SW480 (cell line): ENCODE measurements at regions not wholly inside any gene's neighbourhood (a gene's known extent, or its start where the extent isn't known, plus 50 kb on each side); places are given as distances from the start of the nearest gene placed in this dataset.

Experiments used
- DNase-seq: peaks from one replicate; pipeline ENCODE4 v3.0.0-alpha.2; 2016; ENCODE audit warnings: low spot score

- DNase-seq, result no peak
Observed at GRCh38 chr6:66796987-66797386, 1090.0 kb upstream of the EYS start.

GRCh38 chr6:66788579-66788978 lies 1081.6 kb upstream of the EYS start:
- no peak for DNase-seq

- no peak for DNase-seq
Observed at GRCh38 chr6:66772800-66773199, 1065.8 kb upstream of the EYS start.

DNA sequence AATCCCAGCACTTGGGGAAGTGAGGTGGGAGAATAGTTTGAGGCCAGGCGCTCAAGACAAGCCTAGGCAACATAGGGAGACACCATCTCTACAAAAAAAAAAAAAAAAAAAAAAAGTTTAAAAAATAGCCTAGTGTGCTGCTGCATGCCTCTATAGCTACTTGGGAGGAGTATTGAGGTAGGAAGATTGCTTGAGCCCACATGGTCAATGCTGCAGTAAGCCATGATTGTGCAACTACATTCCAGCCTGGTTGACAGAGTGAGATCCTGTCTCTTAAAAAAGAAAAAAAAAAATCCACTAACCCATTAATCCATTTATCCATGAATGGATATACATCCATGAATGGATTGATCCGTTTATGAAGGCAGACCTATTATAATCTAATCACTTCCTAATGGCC lies 1064.6 kb upstream of the EYS start:
- no peak for DNase-seq

GRCh38 chr6:66751630-66752029 lies 1044.6 kb upstream of the EYS start:
- no peak for DNase-seq

- no peak for DNase-seq
Observed at GRCh38 chr6:66740346-66740745, 1033.3 kb upstream of the EYS start.

DNA sequence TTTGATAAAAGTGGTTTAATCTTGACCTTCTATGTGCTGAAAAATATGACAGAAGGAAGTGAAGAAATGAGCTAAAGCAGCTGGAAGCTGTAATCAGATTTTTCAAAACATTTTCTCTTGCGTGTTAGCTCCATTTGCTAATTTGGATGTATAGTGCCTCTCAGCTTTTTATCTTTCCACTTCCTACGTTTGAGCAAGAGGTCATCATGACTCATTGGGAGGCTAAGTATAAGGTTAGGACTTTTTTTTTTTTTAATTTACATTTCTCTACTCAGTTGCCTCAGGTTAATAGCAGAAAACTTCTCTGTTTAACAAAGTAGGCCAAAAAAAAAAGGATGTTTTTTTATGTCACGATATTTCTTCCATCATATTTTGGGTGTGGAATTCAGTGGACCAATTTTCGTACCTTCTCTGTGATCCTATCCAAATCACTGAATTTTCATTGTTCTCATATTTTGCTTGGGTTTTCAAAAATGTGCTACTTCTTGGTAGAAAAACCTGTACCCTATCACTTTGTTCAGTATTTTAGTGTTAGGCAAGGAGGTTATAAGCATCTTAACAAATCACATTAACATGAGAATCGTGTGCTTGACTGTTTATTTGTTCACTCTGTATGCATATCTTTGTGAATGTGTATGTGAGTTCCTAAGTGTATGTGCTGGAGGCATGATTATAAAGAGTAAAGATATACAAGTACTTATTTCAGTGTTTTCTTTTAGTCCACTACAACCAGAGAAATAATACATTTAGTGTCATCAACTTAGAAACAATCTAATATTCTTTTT lies 1028.3 kb upstream of the EYS start:
- DNase-seq, result no peak

DNA sequence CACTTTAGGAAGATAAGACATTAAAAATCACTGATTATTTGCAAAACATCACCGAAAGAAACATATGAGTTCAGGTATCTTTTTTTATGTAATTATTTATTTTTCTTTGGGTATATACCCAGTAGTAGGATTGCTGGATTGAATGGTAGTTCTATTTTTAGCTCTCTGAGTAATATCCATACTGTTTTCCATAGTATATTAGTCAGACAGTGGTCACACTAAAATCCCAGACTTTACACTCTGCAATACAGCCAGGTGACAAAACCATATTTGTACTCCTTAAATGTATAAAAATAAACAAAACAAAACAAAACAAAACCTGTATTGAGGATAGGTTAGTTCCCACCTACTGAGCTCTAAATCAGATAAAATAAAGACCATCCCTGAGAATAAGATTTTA lies 1024.3 kb upstream of the EYS start:
- DNase-seq, result no peak

GRCh38 chr6:66725670-66726069 lies 1018.6 kb upstream of the EYS start:
- DNase-seq, result no peak

DNA sequence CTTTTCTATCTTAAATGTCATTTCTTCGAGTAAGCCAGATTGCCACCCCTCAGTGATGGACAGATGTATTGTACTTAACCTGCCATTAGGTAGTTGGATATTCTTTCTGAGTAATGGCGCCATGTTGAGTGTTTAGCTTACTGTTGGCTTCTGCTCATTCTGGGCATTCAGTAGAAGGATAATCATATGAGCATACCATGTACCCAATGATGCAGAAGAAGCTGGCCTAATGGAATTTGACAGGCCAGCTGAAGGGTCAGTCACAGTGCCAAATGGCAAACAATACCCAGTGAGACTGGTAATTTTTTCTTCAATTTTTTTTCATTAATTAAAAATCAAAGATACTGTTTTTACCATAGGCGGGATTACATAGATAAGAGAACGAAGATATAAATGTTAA lies 1010.8 kb upstream of the EYS start:
- no peak for DNase-seq

GRCh38 chr6:66699385-66699784 lies 992.4 kb upstream of the EYS start:
- DNase-seq, result no peak

DNA sequence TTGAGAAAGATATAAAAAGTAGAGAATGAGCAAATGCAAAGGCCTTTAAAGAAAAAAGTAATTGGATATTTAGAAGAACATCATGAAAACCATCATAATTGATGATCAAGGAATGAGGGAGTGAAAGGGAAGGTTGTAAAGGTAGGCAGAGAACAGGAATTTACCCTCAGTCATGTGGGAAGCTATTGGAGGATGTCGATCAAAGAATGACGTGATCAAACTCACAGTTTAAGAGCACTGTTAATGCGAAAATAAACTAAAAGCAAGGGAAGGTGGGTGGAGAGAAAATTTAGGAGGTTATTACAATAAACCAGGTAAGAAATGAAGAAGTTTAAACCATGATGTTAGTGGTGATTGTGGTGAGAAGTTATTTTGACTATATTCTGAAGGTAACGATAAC lies 982.6 kb upstream of the EYS start:
- no peak for DNase-seq

DNA sequence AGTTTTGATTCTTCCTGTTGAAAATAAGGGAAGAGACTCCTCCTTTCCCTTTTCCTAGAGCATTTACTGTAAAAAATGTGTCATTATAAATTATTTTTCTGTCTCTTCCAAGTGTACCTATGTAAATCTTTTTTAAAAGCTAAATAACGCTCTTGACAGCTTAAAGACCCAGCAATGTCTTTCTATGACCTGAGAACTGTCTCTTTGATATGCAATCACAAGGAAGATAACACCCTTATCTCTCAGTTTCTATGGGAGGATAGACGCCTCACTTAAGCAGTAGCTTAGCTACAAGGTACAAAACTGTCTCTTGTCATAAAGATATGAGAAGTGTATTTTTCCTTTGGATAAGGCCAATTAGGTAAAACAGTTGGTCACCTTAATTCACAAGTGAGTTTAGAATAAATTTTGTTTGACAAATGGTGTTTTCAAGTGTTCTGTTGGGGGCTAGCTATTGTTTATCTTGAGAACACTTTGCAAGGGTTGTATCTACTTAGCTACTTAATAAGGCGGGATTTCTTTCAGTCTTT lies 980.6 kb upstream of the EYS start:
- DNase-seq, result no peak

DNA sequence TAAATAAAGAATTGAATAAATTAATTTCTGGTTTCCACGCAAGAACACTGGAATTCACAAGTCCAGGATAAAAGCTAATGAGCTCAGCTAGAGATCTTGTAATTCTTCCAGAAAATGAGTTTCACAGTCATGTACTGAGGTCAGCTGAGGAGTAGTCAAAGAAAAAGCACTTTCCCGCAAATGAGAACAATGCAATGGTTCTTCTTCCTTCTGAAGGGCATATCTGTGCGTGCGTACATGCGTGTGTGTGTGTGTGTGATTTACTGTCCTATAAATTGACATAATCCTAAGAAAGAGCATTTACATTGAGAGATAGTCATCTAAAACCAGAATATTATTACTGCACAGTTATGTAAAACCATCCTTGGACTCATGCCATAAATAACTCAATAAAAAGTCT lies 968.9 kb upstream of the EYS start:
- no peak for DNase-seq

- DNase-seq, result no peak
Observed at GRCh38 chr6:66664112-66664511, 957.1 kb upstream of the EYS start.

DNA sequence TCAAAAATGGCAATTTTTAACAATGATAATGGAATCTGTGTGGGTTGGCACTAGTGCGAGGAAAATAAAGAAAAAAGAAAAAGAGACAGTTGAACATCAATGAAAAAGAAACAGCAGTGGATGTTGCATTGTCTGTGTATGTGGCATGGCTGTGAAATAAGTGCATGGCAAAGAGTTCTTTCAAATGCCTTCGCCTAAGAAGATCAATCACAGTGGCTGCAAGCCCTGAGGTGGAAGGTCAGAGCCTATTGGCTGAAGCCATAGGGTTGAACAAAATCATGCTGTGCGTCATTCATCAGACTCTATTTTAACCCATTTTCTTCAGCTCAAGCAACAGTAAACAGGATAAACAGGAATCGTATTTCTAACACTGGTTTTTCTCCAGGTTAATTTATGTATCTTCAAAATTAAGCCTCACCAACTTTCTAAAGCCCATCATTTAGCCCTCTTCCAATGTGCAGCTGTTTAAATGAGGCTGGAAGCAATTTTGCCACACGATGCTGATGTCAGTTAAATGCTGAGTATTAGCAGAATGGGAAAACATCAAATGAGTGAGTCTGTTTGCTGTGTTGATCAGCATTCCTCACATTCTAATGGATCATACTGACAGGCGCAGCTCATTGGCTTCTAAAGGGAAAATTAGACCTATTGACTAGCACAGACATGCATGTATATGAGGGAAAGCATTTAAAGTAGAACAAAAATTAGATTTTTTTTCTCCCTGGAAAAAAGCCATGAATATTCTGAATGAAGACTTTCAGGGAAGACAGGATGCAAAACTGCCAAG lies 955.9 kb upstream of the EYS start:
- DNase-seq, result no peak

DNA sequence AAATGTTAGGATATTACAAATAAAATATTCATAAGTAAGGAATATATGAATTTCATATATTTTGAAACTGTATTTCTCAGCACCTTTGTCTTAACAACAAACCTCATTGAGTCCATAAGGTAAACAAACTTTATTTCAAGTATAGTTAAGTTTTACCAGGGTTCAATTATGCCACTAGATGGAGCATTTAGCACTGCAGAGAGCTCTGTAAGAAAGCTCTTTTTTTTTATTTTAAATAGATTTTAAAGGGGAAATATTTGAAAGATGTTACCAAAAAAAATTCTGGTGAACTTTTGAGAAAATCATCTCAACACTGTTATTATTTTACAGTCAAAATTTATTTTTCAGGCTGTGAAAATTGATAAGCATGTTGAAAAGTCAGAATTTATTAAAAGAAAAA lies 955.2 kb upstream of the EYS start:
- DNase-seq, result peak; percentile 5

DNA sequence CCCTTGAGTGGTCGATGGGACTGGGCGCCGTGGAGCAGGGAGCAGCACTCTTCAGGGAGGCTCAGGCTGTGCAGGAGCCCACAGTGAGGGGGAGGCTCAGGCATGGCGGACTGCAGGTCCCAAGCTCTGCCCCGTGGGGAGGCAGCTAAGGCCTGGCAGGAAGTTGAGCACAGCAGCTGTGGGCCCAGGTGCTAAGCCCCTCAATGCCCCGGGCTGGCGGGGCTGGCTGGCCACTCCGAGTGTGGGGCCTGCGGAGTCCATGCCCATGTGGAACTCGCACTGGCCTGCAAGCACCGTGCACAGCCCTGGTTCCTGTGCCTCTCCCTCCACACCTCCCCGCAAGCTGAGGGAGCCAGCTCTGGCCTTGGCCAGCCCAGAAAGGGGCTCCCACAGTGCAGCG lies 948.4 kb upstream of the EYS start:
- no peak for DNase-seq

GRCh38 chr6:66638518-66638917 lies 931.5 kb upstream of the EYS start:
- no peak for DNase-seq

DNA sequence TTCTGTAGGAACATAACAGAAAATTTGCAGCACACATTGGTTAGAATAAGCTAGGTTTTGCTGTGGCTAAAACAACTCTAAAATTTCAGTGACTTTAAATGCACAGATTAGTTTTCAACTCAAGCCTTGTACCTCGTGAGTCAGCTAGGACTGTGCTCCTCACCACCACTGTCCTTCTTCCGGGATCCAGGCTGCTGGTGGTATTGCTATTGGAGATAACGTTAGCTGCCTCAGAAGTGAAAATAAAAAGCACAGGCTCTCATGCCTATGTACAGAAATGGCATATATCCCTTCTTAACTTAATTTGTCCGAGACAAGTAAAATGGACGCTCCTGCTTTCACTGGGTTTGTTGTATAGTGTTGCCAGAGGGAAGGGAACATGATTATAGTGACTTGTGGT lies 931.1 kb upstream of the EYS start:
- no peak for DNase-seq

DNA sequence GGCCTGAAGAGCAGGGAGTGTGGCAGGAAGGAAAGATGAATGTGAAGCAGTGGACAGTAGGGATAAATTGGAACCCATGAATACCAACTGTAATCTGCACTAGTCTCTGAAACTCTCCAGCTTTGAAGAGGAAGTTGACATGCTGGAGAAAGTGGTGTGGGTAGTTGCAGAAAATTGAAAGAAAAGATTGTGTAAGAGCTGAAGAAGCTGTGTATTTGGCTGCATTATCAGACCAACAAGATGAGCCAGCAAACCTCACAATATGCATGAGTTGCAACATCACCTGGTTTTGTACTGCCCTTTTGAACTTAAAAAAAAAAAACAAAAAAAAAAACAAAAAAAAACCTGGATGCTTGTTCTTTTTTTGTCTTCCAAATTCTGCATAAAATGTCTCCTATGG lies 921.9 kb upstream of the EYS start:
- DNase-seq, result no peak

GRCh38 chr6:66623050-66623449 lies 916.0 kb upstream of the EYS start:
- DNase-seq, result no peak

DNA sequence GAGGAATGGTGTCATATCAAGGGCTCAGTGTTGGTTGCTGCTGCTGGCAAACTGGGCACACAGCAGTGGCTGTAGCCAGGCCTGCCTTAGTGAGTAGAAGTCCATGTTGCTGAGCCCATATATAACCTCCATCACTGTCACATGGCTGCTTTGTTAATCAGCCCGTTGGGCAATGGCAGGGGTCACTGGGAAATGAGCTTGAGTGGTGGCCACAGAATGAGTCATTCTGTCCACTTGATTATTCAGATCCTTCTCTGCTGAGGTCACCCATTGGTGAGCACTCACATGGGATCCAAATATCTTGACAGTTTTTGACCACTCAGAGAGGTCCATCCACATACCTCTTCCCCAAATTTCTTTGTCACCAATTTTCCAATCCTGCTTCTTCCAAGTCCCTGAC lies 898.9 kb upstream of the EYS start:
- DNase-seq, result no peak

DNA sequence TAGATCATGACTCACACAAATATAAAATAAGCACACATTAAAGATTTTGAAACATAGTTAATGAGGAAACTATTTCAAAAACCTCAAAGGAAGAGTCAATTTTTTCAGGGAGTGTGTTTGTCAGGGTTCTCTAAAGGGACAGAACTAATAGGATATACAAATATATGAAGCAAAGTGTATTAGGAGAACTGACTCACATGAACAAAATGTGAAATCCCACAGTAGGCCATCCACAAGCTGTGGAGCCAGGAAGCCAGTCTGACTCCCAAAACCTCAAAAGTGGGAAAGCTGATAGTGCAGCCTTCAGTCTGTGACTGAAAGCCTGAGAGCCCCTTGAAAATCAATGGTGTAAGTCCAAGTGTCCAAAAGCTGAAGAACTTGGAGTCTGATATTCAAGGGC lies 898.0 kb upstream of the EYS start:
- DNase-seq, result no peak
